Amniotic epithelial cell (primary cell): ENCODE measurements at regions not wholly inside any gene's neighbourhood (a gene's known extent, or its start where the extent isn't known, plus 50 kb on each side); places are given as distances from the start of the nearest gene placed in this dataset.
"Not testable (repeated sequence)": the region's sequence is repeated elsewhere in the genome, so short reads cannot be mapped to it uniquely, and the experiment has no call there.

Experiments
- DNase-seq: peaks from one replicate; pipeline ENCODE4 v3.0.0-alpha.2; 2010; ENCODE audit warnings: low read depth

GRCh38 chr1:234843946-234844345, 234.0 kb upstream of the IRF2BP2 start:
- no peak for DNase-seq

GRCh38 chr1:234842726-234843641, 233.0 kb upstream of the IRF2BP2 start:
- peak; percentile 23 for DNase-seq

- peak; percentile 38 for DNase-seq
Measured at GRCh38 chr1:234841710-234842231, 231.8 kb upstream of the IRF2BP2 start.

GRCh38 chr1:234841281-234841680, 231.3 kb upstream of the IRF2BP2 start:
- DNase-seq, result no peak

- peak; percentile 8 for DNase-seq
Measured at GRCh38 chr1:234840843-234841242, 230.9 kb upstream of the IRF2BP2 start.

GRCh38 chr1:234840253-234840652, 230.3 kb upstream of the IRF2BP2 start:
- DNase-seq, result no peak

GRCh38 chr1:234839663-234840062, 229.7 kb upstream of the IRF2BP2 start:
- DNase-seq, result no peak

- DNase-seq, result no peak
Measured at GRCh38 chr1:234838820-234839219, 228.8 kb upstream of the IRF2BP2 start.

- no peak for DNase-seq
Measured at GRCh38 chr1:234838182-234838581, 228.2 kb upstream of the IRF2BP2 start.

GRCh38 chr1:234837713-234838112, 227.7 kb upstream of the IRF2BP2 start:
- DNase-seq, result no peak

GRCh38 chr1:234836776-234837357, 226.9 kb upstream of the IRF2BP2 start:
- no peak for DNase-seq

GRCh38 chr1:234836045-234836681, 226.2 kb upstream of the IRF2BP2 start:
- DNase-seq, result no peak

- no peak for DNase-seq
Measured at GRCh38 chr1:234835239-234835638, 225.3 kb upstream of the IRF2BP2 start.

GRCh38 chr1:234833646-234834045, 223.7 kb upstream of the IRF2BP2 start:
- no peak for DNase-seq

GRCh38 chr1:234833118-234833517, 223.1 kb upstream of the IRF2BP2 start:
- no peak for DNase-seq

- no peak for DNase-seq
Measured at GRCh38 chr1:234827656-234828055, 217.7 kb upstream of the IRF2BP2 start.

- no peak for DNase-seq
Measured at GRCh38 chr1:234827181-234827580, 217.2 kb upstream of the IRF2BP2 start.

- DNase-seq, result no peak
Measured at GRCh38 chr1:234826352-234826751, 216.4 kb upstream of the IRF2BP2 start.

- DNase-seq, result no peak
Measured at GRCh38 chr1:234825498-234826165, 215.7 kb upstream of the IRF2BP2 start.

- DNase-seq, result not testable (repeated sequence)
Measured at GRCh38 chr1:234824836-234825235, 214.9 kb upstream of the IRF2BP2 start.

GRCh38 chr1:234823191-234824176, 213.5 kb upstream of the IRF2BP2 start:
- DNase-seq, result no peak
